CD8-positive, alpha-beta memory T cell (primary cell): ENCODE measurements at regions not wholly inside any gene's neighbourhood (a gene's known extent, or its start where the extent isn't known, plus 50 kb on each side); places are given as distances from the start of the nearest gene placed in this dataset.

Experiments used
- CTCF ChIA-PET: fragments of 350-600 bp; sonication (Branson Sonifier 250); formaldehyde crosslinking; loops from one replicate; lab custom pipeline; 2021; ENCODE audit warnings: antibody characterized with exemption; lab: Charles Lee
- POLR2A ChIA-PET: fragments of 350-600 bp; sonication (Branson Sonifier 250); formaldehyde crosslinking; loops from one replicate; lab custom pipeline; 2021; ENCODE audit warnings: antibody characterized with exemption; lab: Charles Lee
- DNase-seq, 5 donors: peaks; one replicate each; pipeline versions ENCODE4 v3.0.0 to v3.0.0-alpha.2; 2020 to 2022; ENCODE audit warnings: mixed read lengths in 1 of 5
- H3K27ac ChIP-seq: one replicate; pipeline ENCODE4 v1.7.0; 2013; ENCODE audit warnings: low read depth, mild to moderate bottlenecking, low read length, moderate library complexity
- H3K27me3 ChIP-seq: 2 replicates; pipeline ENCODE4 v1.7.0; 2013; ENCODE audit warnings: low read length, mild to moderate bottlenecking; ENCODE audit not compliant: insufficient read depth, poor library complexity, severe bottlenecking
- H3K36me3 ChIP-seq: 2 replicates; pipeline ENCODE4 v1.7.0; 2013; ENCODE audit warnings: mild to moderate bottlenecking, low read length, moderate library complexity; ENCODE audit not compliant: insufficient read depth
- H3K4me1 ChIP-seq: 2 replicates; pipeline ENCODE4 v1.7.0; 2013; ENCODE audit warnings: mild to moderate bottlenecking, low read length, moderate library complexity; ENCODE audit not compliant: insufficient read depth
- H3K4me3 ChIP-seq: 2 replicates; pipeline ENCODE4 v1.7.0; 2013; ENCODE audit warnings: mild to moderate bottlenecking, low read length
- H3K9me3 ChIP-seq: 2 replicates; pipeline ENCODE4 v1.7.0; 2013; ENCODE audit warnings: mild to moderate bottlenecking, low read length
- H3K27ac Mint-ChIP-seq, 8 donors: one replicate each; pipeline ENCODE4 v1.8.0; 2020 to 2021; ENCODE audit warnings: mixed read lengths in 8 of 8, mild to moderate bottlenecking in 6 of 8, inconsistent platforms in 3 of 8, moderate library complexity in 3 of 8
- H3K27me3 Mint-ChIP-seq, 2 donors: one replicate each; pipeline ENCODE4 v1.8.0; 2020 to 2021; ENCODE audit warnings: mixed read lengths in 2 of 2, mild to moderate bottlenecking in 1 of 2, moderate library complexity in 1 of 2
- H3K36me3 Mint-ChIP-seq, 3 donors: one replicate each; pipeline ENCODE4 v1.8.0; 2020 to 2021; ENCODE audit warnings: mixed read lengths in 3 of 3, inconsistent platforms in 1 of 3, mild to moderate bottlenecking in 1 of 3
- H3K4me1 Mint-ChIP-seq, 3 donors: one replicate each; pipeline ENCODE4 v1.8.0; 2020 to 2021; ENCODE audit warnings: mixed read lengths in 3 of 3, inconsistent platforms in 1 of 3, mild to moderate bottlenecking in 1 of 3
- H3K4me3 Mint-ChIP-seq, 7 donors: one replicate each; pipeline ENCODE4 v1.8.0; 2020 to 2021; ENCODE audit warnings: mixed read lengths in 7 of 7, mild to moderate bottlenecking in 6 of 7, moderate library complexity in 4 of 7, inconsistent platforms in 2 of 7
- H3K9me3 Mint-ChIP-seq, 5 donors: one replicate each; pipeline ENCODE4 v1.8.0; 2020 to 2022; ENCODE audit warnings: mixed read lengths in 5 of 5, mild to moderate bottlenecking in 3 of 5, moderate library complexity in 2 of 5, inconsistent platforms in 1 of 5

DNA sequence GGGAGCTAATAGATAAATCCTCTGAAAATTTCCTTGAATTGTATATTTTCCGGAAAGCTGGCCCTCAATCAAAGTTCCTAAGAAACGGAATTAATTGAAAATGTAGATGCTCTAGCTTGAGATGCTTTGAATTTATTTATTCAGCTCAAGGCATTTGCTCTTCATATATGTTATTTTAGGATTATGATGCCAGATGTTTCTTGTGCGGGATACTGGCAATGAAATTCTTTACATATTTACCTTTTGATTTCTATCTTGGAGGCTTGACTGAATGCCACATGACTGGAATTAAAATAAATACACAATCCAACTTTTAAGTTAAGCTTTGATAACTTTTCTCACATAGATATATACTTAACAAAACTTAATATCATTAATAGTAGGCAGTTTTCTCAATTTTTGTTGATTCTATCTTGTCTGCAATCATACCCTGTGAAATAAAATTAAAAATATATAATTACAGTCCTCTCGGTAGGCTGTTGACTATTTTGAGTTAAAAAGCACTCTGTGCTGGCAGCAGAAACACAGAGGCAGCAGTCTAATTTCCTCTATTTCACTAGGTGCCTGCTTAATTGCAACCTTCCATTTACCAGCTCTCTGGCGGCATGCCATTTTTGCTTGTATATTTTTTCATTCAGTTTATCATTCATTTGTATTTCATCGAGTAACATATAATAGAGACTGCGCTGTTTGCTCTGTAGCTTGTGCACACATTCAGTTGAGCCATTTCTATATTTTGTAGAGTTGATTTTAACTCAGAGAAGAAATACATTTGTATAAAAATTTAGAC is 991.5 kb downstream of the ADGRL3 start:
- Histone ChIP-seq H3K27me3 (no peaks in the 10 kb centered on the region), H3K4me1 (no peaks in the 10 kb centered on the region), H3K9me3 (no peaks in the 10 kb centered on the region), H3K4me3 (no peak overlapping the region), H3K36me3 (no peaks in the 10 kb centered on the region), H3K27ac (no peak overlapping the region)
- ChIA-PET CTCF (no interaction called here), POLR2A (no interaction called here)
- peaks cover 11 to 27% (median 15%) of the 10 kb centered on the region in 5 donors for H3K9me3 Mint-ChIP-seq
- no peak overlapping the region for H3K4me3 Mint-ChIP-seq
- no peaks in the 10 kb centered on the region for H3K4me1 Mint-ChIP-seq
- DNase-seq, result no peak
- no peaks in the 10 kb centered on the region for H3K27me3 Mint-ChIP-seq
- no peak overlapping the region for H3K27ac Mint-ChIP-seq
- H3K36me3 Mint-ChIP-seq, result no peaks in the 10 kb centered on the region

DNA sequence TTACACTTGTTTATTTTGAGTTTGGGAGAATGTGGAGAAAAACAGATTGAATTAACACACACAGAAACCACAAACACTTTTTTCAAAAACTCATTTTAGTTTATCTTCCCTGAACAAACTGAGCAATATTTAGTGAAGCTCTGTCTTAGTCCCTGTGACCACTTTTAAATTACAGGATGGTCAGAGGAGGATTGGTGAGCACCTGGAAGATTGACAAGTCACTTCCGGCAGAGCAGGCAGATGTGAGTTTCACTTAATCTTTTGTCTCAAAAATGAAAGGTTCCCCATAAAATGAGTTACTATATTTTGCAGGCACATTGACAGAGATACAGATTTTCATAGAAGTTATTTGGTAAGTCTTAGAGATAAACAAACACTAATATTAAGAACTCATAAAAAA is 970.1 kb downstream of the ADGRL3 start:
- no peaks in the 10 kb centered on the region for H3K36me3 Mint-ChIP-seq
- POLR2A ChIA-PET, result no interaction called here
- no peak overlapping the region for H3K4me3 Mint-ChIP-seq
- no peak overlapping the region for H3K4me3 ChIP-seq
- no peak overlapping the region for H3K27ac Mint-ChIP-seq
- peaks cover 4 to 15% (median 6%) of the 10 kb centered on the region in 5 donors for H3K9me3 Mint-ChIP-seq
- no peaks in the 10 kb centered on the region for H3K4me1 Mint-ChIP-seq
- H3K9me3 ChIP-seq, result no peaks in the 10 kb centered on the region
- CTCF ChIA-PET, result no interaction called here
- no peaks in the 10 kb centered on the region for H3K27me3 Mint-ChIP-seq
- no peak for DNase-seq
- no peaks in the 10 kb centered on the region for H3K27me3 ChIP-seq
- H3K27ac ChIP-seq, result no peak overlapping the region
- H3K36me3 ChIP-seq, result no peaks in the 10 kb centered on the region
- H3K4me1 ChIP-seq, result no peaks in the 10 kb centered on the region

DNA sequence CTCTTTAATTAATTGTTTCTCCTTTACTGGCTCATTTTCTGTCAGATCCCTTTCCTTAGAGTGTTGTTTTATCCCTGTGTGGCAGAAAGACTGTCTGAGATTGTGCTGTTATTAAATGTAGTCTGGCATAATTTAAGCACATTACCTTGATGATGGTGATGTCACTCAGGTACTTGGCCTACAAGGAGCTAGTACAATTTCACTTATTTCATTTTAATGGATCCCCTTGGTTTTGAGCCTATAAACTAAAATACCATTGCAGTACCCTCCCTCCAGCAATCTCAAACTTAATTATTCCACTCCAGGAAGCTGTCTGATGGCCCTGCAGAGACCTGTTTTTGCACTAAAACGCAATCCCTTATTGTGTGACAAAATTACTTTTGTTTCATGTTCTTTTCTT is 968.6 kb downstream of the ADGRL3 start:
- Mint-ChIP-seq H3K9me3 (peaks cover 6 to 16% (median 12%) of the 10 kb centered on the region in 5 donors), H3K4me3 (no peak overlapping the region), H3K27me3 (no peaks in the 10 kb centered on the region), H3K4me1 (no peaks in the 10 kb centered on the region), H3K27ac (no peak overlapping the region), H3K36me3 (no peaks in the 10 kb centered on the region)
- ChIA-PET POLR2A (no interaction called here), CTCF (interaction anchor here (1.2 kb wide), 1 partner anchor 58 kb away, joined by 3 read pairs; no protein-coding TSS in a partner anchor)
- no peaks in the 10 kb centered on the region for H3K4me1 ChIP-seq
- no peak for DNase-seq
- no peaks in the 10 kb centered on the region for H3K9me3 ChIP-seq
- H3K27me3 ChIP-seq, result no peaks in the 10 kb centered on the region
- no peak overlapping the region for H3K4me3 ChIP-seq
- H3K27ac ChIP-seq, result no peak overlapping the region
- H3K36me3 ChIP-seq, result no peaks in the 10 kb centered on the region

GRCh38 chr4:62162606-62163005 is 962.5 kb downstream of the ADGRL3 start:
- Histone ChIP-seq H3K36me3 (no peaks in the 10 kb centered on the region), H3K27me3 (no peaks in the 10 kb centered on the region), H3K4me1 (no peaks in the 10 kb centered on the region), H3K9me3 (no peaks in the 10 kb centered on the region), H3K27ac (no peak overlapping the region), H3K4me3 (no peak overlapping the region)
- no peaks in the 10 kb centered on the region for H3K36me3 Mint-ChIP-seq
- peaks cover 12 to 29% (median 19%) of the 10 kb centered on the region in 5 donors for H3K9me3 Mint-ChIP-seq
- ChIA-PET CTCF (no interaction called here), POLR2A (no interaction called here)
- H3K4me1 Mint-ChIP-seq, result no peaks in the 10 kb centered on the region
- H3K27me3 Mint-ChIP-seq, result no peaks in the 10 kb centered on the region
- no peak for DNase-seq
- H3K27ac Mint-ChIP-seq, result no peak overlapping the region
- no peak overlapping the region for H3K4me3 Mint-ChIP-seq

DNA sequence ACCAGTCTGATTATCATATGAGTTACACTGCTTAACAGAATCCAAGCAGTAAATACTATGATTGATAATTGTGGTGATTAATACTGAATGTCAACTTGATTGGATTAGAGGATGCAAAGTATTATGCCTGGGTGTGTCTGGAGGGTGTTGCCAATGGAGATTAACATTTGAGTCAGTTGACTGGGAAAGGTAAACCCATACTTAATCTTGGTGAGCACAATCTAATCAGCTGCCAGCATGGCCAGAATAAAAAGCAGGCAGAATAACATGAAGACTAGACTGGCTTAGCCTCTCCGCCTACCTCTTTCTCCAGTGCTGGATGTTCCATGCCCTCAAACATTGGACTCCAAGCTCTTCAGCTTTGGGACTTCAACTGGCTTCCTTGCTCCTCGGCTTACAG is 961.3 kb downstream of the ADGRL3 start:
- no peak overlapping the region for H3K4me3 Mint-ChIP-seq
- no peaks in the 10 kb centered on the region for H3K4me1 Mint-ChIP-seq
- H3K27ac ChIP-seq, result no peak overlapping the region
- no peaks in the 10 kb centered on the region for H3K36me3 ChIP-seq
- ChIA-PET CTCF (no interaction called here), POLR2A (no interaction called here)
- no peaks in the 10 kb centered on the region for H3K9me3 ChIP-seq
- no peak overlapping the region for H3K4me3 ChIP-seq
- H3K27me3 Mint-ChIP-seq, result no peaks in the 10 kb centered on the region
- peaks cover 8 to 31% (median 24%) of the 10 kb centered on the region in 5 donors for H3K9me3 Mint-ChIP-seq
- H3K4me1 ChIP-seq, result no peaks in the 10 kb centered on the region
- no peak for DNase-seq
- H3K27ac Mint-ChIP-seq, result no peak overlapping the region
- no peaks in the 10 kb centered on the region for H3K27me3 ChIP-seq
- no peaks in the 10 kb centered on the region for H3K36me3 Mint-ChIP-seq

GRCh38 chr4:62159876-62160275 is 959.8 kb downstream of the ADGRL3 start:
- no peak overlapping the region for H3K4me3 ChIP-seq
- no peaks in the 10 kb centered on the region for H3K27me3 Mint-ChIP-seq
- H3K9me3 ChIP-seq, result no peaks in the 10 kb centered on the region
- POLR2A ChIA-PET, result no interaction called here
- no peak overlapping the region for H3K4me3 Mint-ChIP-seq
- no peaks in the 10 kb centered on the region for H3K36me3 Mint-ChIP-seq
- DNase-seq, result no peak
- H3K27me3 ChIP-seq, result no peaks in the 10 kb centered on the region
- no peak overlapping the region for H3K27ac Mint-ChIP-seq
- peaks cover 4 to 27% (median 22%) of the 10 kb centered on the region in 5 donors for H3K9me3 Mint-ChIP-seq
- CTCF ChIA-PET, result no interaction called here
- no peaks in the 10 kb centered on the region for H3K36me3 ChIP-seq
- no peaks in the 10 kb centered on the region for H3K4me1 Mint-ChIP-seq
- H3K27ac ChIP-seq, result no peak overlapping the region
- H3K4me1 ChIP-seq, result no peaks in the 10 kb centered on the region

DNA sequence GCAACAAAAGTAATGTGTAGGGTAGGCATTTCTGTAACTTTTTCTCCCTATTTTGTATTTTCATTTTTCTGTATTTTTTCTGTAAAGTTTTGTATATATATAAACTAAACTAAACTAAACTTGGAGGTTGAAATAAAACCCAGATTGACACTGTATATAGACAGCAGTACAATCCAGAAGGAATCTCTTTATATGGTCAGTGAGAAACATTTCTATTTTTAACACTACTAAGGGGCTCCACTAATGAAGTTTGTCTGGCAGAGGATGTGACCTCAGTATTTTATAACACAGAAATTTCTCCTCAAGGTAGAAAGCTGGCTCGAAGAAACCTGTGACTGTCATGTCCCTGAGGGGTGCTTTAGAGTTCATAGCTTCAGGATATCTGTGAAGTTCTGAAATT is 959.2 kb downstream of the ADGRL3 start:
- Histone ChIP-seq H3K36me3 (no peaks in the 10 kb centered on the region), H3K27ac (no peak overlapping the region), H3K4me3 (no peak overlapping the region), H3K9me3 (no peaks in the 10 kb centered on the region), H3K27me3 (no peaks in the 10 kb centered on the region), H3K4me1 (no peaks in the 10 kb centered on the region)
- ChIA-PET CTCF (no interaction called here), POLR2A (no interaction called here)
- no peaks in the 10 kb centered on the region for H3K36me3 Mint-ChIP-seq
- DNase-seq, result no peak
- H3K27ac Mint-ChIP-seq, result no peak overlapping the region
- H3K4me3 Mint-ChIP-seq, result no peak overlapping the region
- peaks cover 7 to 26% (median 22%) of the 10 kb centered on the region in 5 donors for H3K9me3 Mint-ChIP-seq
- peaks cover 0 to 2% of the 10 kb centered on the region in 2 donors for H3K27me3 Mint-ChIP-seq
- no peaks in the 10 kb centered on the region for H3K4me1 Mint-ChIP-seq

DNA sequence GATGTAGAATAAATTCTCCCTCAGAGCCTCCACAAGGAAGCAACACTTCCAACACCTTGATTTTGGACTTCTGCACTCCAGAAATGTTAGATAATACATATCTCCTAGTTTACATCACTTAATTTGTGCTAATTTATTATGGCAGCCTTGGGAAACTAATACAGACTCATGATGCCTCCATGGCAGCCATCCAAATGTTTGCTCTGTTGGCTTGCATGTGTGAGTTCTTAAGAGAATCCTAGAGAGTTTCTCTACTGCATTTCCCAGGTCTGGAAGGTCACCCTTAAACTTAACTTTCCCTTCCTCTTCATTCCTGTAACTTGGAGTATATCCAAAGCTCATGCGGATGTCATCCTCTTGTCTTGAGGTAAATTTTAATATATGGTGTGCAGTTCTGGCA is 956.1 kb downstream of the ADGRL3 start:
- Histone ChIP-seq H3K27ac (no peak overlapping the region), H3K4me3 (no peak overlapping the region), H3K27me3 (no peaks in the 10 kb centered on the region), H3K4me1 (no peaks in the 10 kb centered on the region), H3K36me3 (no peaks in the 10 kb centered on the region), H3K9me3 (no peaks in the 10 kb centered on the region)
- Mint-ChIP-seq H3K9me3 (peaks cover 7 to 23% (median 15%) of the 10 kb centered on the region in 5 donors), H3K27me3 (peaks cover 0 to 2% of the 10 kb centered on the region in 2 donors), H3K36me3 (no peaks in the 10 kb centered on the region), H3K27ac (no peak overlapping the region), H3K4me1 (no peaks in the 10 kb centered on the region), H3K4me3 (no peak overlapping the region)
- ChIA-PET POLR2A (no interaction called here), CTCF (no interaction called here)
- DNase-seq, result no peak
